Right lobe of liver (tissue), 4 donors: ENCODE measurements at regions not wholly inside any gene's neighbourhood (a gene's known extent, or its start where the extent isn't known, plus 50 kb on each side); places are given as distances from the start of the nearest gene placed in this dataset.

Experiments
- POLR2A ChIP-seq: fragments of 450-650 bp; IDR thresholded peaks from one replicate; pipeline ENCODE4 v1.6.1; 2017; ENCODE audit warnings: antibody characterized with exemption, mild to moderate bottlenecking
- TF ChIP-seq, protein P1 (sequence below), 4 donors: fragments of 200-600 bp in 3 of 4; fragments of 450-650 bp in 1 of 4; IDR thresholded peaks; one replicate each; pipeline versions ENCODE4 v1.5.1 to v1.8.0; 2016 to 2022; ENCODE audit warnings: antibody characterized with exemption in 4 of 4, mild to moderate bottlenecking in 2 of 4
- donor health status: DM: no; HTN: no; CAD: no.
- donor health status: DM: no; HTN: no; CAD: no.
- donor health status: DM: no; HTN: yes; CAD: no.

DNA sequence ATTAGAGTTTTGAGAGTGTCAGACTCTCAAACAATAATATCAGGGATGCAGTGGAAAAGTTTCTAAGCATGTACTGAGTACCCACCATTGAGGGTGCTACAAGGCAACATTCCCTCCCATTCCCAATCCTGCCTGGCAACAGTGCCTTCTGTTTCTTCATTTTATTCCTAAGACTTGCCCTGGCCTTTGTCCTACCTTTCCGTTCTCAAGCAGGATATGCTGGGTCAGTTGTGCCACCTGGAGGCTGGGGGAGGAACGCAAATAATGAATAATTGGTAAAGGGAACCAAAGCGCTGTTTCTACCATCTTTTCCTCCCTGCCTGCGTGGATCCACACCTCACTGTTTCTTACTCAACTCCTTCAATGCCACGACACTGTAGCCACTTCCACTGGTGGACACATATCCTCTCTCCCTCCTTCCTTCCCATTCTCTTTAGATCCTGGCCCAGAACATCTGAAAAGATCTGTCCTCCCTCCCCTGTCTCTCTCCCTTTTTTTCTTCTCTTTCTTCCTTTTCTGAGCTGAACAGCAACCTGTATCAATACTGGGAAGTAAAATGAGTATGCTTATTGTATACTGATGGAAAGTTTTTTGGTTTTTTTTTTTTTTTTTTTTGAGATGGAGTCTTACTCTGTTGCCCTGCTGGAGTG is 149.5 kb downstream of the C9orf152 start:
- TF ChIP-seq, protein P1, sequence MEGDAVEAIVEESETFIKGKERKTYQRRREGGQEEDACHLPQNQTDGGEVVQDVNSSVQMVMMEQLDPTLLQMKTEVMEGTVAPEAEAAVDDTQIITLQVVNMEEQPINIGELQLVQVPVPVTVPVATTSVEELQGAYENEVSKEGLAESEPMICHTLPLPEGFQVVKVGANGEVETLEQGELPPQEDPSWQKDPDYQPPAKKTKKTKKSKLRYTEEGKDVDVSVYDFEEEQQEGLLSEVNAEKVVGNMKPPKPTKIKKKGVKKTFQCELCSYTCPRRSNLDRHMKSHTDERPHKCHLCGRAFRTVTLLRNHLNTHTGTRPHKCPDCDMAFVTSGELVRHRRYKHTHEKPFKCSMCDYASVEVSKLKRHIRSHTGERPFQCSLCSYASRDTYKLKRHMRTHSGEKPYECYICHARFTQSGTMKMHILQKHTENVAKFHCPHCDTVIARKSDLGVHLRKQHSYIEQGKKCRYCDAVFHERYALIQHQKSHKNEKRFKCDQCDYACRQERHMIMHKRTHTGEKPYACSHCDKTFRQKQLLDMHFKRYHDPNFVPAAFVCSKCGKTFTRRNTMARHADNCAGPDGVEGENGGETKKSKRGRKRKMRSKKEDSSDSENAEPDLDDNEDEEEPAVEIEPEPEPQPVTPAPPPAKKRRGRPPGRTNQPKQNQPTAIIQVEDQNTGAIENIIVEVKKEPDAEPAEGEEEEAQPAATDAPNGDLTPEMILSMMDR (IDR thresholded peaks at IDR 0.05): peak; percentile 48 to 82 (median 64)
- no peak for TF ChIP-seq POLR2A
